ENCODE measurements at regions not wholly inside any gene's neighbourhood (a gene's known extent, or its start where the extent isn't known, plus 50 kb on each side); places are given as distances from the start of the nearest gene placed in this dataset.

DNA sequence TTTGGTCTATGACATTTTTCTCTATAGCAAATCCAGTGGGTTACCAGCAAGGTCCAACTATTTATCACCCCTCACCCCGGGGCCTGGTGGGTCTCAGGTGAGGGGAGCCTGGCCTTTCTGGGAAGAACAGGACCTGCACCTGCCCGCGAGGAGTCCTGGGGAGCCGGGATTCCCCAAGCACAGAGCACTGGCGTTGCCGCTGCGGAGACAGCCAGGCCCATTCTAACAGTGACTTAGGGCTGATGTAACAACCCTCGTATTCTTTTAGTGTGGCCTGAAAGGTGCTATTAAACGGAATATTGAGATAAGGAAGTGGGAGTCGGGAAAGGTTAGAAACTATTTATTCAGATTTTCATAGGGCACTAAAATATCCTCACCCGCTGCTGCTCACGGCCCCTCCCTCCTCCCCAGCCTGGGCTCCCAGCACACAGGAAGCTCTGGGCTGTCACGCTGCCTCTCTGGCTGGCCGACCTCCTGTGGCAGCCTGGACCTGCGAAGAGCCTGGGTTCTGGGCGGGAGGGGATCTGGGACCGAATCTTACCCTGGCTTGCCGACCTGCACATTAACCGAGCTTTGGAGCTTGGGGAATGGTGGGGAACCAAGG is 141.2 kb downstream of the MIAT start:
- no peaks in the 10 kb centered on the region for H3K4me1 ChIP-seq
- TF ChIP-seq, protein P1, sequence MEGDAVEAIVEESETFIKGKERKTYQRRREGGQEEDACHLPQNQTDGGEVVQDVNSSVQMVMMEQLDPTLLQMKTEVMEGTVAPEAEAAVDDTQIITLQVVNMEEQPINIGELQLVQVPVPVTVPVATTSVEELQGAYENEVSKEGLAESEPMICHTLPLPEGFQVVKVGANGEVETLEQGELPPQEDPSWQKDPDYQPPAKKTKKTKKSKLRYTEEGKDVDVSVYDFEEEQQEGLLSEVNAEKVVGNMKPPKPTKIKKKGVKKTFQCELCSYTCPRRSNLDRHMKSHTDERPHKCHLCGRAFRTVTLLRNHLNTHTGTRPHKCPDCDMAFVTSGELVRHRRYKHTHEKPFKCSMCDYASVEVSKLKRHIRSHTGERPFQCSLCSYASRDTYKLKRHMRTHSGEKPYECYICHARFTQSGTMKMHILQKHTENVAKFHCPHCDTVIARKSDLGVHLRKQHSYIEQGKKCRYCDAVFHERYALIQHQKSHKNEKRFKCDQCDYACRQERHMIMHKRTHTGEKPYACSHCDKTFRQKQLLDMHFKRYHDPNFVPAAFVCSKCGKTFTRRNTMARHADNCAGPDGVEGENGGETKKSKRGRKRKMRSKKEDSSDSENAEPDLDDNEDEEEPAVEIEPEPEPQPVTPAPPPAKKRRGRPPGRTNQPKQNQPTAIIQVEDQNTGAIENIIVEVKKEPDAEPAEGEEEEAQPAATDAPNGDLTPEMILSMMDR (IDR thresholded peaks at IDR 0.05) = no peak
- no peak overlapping the region for H3K27ac ChIP-seq
- no peaks in the 10 kb centered on the region for H3K36me3 ChIP-seq
- no peak overlapping the region for H3K4me3 ChIP-seq
- no peaks in the 10 kb centered on the region for H3K9me3 ChIP-seq
- no peaks in the 10 kb centered on the region for H3K27me3 ChIP-seq
- intact Hi-C loops (cut with DNase I; ENCODE audit: low total_unique reads) = no loop called here
- no peak for DNase-seq

DNA sequence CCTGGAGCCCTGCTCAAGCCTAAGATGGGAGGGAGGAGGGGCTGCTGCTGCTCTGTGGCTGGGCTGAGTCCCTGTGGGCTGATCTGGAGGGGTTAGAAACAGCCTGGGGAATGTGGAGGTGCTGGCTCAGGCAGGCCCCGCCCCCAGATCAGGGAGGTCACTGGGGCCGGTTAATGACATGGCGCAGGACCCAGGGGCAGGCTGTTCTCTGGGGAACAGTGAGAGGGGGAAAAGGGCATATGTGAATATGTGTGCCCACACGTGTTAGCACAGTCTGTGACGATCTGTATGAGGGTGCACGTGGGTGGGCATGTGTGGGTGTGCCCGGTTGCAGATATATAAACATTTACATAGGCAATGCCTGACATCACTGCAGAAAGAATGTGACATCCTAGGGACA is 143.5 kb downstream of the MIAT start:
- Histone ChIP-seq H3K27ac (no peak overlapping the region), H3K4me1 (no peaks in the 10 kb centered on the region), H3K9me3 (no peaks in the 10 kb centered on the region), H3K36me3 (no peaks in the 10 kb centered on the region), H3K27me3 (no peaks in the 10 kb centered on the region), H3K4me3 (no peak overlapping the region)
- TF ChIP-seq, protein P1 (IDR thresholded peaks at IDR 0.05) = no peak
- intact Hi-C loops (cut with DNase I; ENCODE audit: low total_unique reads) = no loop called here
- DNase-seq = no peak

DNA sequence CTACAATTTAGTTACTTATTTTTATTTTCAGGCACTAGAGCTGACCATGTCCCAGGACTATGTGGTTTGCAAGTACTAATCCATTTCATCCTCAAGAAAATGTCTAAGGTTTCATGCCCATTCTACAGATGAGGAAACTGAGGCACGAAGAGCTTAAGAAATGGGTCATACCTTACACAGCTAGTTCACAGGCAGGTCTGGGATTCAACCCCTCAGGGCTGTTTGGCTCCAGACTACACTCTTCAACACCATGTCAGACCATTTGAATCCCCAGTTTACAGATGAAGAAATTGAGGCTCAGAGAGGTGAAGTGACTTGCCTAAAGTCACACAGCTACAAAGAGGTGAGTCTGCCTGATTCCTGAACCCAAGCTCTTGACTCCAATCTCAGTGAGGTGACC is 144.1 kb downstream of the MIAT start:
- H3K27ac ChIP-seq = no peak overlapping the region
- no peaks in the 10 kb centered on the region for H3K9me3 ChIP-seq
- H3K36me3 ChIP-seq = no peaks in the 10 kb centered on the region
- intact Hi-C loops (cut with DNase I; ENCODE audit: low total_unique reads) = no loop called here
- no peaks in the 10 kb centered on the region for H3K4me1 ChIP-seq
- H3K4me3 ChIP-seq = no peak overlapping the region
- DNase-seq = no peak
- no peaks in the 10 kb centered on the region for H3K27me3 ChIP-seq
- TF ChIP-seq, protein P1 (IDR thresholded peaks at IDR 0.05) = no peak

DNA sequence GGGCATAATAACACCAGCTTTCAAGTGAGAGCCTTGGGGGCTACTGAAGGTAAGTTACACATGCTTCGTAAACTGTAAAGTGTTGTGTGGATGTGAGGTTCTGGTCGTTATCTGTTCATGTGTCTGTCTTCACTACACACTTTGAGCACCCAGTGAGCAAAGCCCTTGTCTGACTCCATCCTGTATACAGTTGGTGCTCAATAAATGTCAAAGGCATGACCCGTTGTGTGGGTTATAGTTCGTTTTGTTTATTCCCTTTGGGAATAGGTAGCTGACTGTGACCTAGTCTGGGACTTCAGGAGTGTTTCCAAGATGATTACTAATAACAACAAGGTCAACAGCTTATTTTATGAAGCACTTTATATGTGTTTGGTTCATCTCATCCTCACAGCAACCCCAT is 146.9 kb downstream of the MIAT start:
- Histone ChIP-seq H3K27me3 (no peaks in the 10 kb centered on the region), H3K4me1 (peaks cover 0 to 13% (median 5%) of the 10 kb centered on the region in 4 donors), H3K4me3 (no peak overlapping the region), H3K27ac (no peak overlapping the region), H3K36me3 (no peaks in the 10 kb centered on the region), H3K9me3 (no peaks in the 10 kb centered on the region)
- DNase-seq = no peak
- intact Hi-C loops (cut with DNase I; ENCODE audit: low total_unique reads) = no loop called here
- TF ChIP-seq, protein P1 (IDR thresholded peaks at IDR 0.05) = no peak

DNA sequence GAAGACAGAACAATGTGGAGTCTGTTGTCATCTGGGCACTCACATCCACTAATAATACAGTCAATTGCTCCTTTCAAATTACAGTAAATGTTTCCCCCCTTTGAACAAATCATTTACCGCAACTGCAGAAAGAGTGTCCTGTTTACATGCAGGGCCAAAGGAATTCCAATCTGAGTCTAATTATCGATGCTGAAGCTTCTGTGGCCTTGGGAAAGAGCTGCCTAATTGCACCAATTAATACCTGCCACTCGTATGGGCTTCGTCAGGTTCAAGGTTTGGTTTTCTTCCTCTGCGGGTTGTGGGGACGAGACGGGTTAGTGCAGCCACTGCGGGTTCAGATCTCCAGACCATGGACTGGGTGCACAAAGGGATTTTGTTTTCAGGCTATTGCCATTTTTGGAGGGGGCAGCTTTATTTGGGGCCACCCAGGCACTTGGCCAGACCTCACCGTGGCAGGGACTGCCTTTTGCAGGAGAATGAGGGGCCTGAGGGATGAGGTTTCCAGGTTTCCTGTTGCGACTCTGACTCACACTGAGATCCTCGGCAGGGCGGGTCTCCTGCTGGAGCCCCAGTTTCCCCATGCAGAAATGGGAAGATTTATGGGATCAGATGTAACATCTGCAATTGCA is 147.6 kb downstream of the MIAT start:
- Histone ChIP-seq H3K9me3 (no peaks in the 10 kb centered on the region), H3K4me1 (peaks cover 0 to 19% (median 5%) of the 10 kb centered on the region in 4 donors), H3K4me3 (no peak overlapping the region), H3K27ac (no peak overlapping the region), H3K27me3 (no peaks in the 10 kb centered on the region), H3K36me3 (no peaks in the 10 kb centered on the region)
- intact Hi-C loops (cut with DNase I; ENCODE audit: low total_unique reads) = no loop called here
- TF ChIP-seq, protein P1 (IDR thresholded peaks at IDR 0.05) = no peak
- DNase-seq = no peak

Data from tibial artery (tissue), 4 donors.